ENCODE measurements at regions not wholly inside any gene's neighbourhood (a gene's known extent, or its start where the extent isn't known, plus 50 kb on each side); places are given as distances from the start of the nearest gene placed in this dataset.
A peak's percentile ranks its signal among the peaks of the same experiment; 100 is the strongest.

- no peaks in the 10 kb centered on the region for H3K9me3 ChIP-seq (ENCODE audit: severe bottlenecking)
- no peak for TF ChIP-seq CTCF (IDR thresholded peaks at IDR 0.05; ENCODE audit: low read depth, low read length)
Measured at GRCh38 chr1:29585656-29586055, 349.3 kb downstream of the PTPRU start.

GRCh38 chr1:29585201-29585600 is 348.9 kb downstream of the PTPRU start:
- no peak for DNase-seq
- no peaks in the 10 kb centered on the region for H3K36me3 ChIP-seq
- TF ChIP-seq CTCF (IDR thresholded peaks at IDR 0.05; ENCODE audit: low read depth, low read length), result no peak
- no peak overlapping the region for H3K27ac ChIP-seq
- H3K9me3 ChIP-seq (ENCODE audit: severe bottlenecking), result no peaks in the 10 kb centered on the region
- H3K27me3 ChIP-seq (ENCODE audit: insufficient read depth, low read depth, severe bottlenecking), result no peaks in the 10 kb centered on the region
- no peak overlapping the region for H3K4me3 ChIP-seq (ENCODE audit: low read depth, low read length)

More at GRCh38 chr1:29585656-29586055, 349.3 kb downstream of the PTPRU start:
- no peak for DNase-seq
- H3K27ac ChIP-seq, result no peak overlapping the region
- H3K27me3 ChIP-seq (ENCODE audit: insufficient read depth, low read depth, severe bottlenecking), result no peaks in the 10 kb centered on the region
- no peak overlapping the region for H3K4me3 ChIP-seq (ENCODE audit: low read depth, low read length)
- H3K36me3 ChIP-seq, result no peaks in the 10 kb centered on the region

GRCh38 chr1:29584776-29585175 is 348.5 kb downstream of the PTPRU start:
- H3K9me3 ChIP-seq (ENCODE audit: severe bottlenecking), result no peaks in the 10 kb centered on the region
- no peaks in the 10 kb centered on the region for H3K27me3 ChIP-seq (ENCODE audit: insufficient read depth, low read depth, severe bottlenecking)
- H3K36me3 ChIP-seq, result no peaks in the 10 kb centered on the region
- H3K4me3 ChIP-seq (ENCODE audit: low read depth, low read length), result no peak overlapping the region
- peak; percentile 16 for DNase-seq
- H3K27ac ChIP-seq, result no peak overlapping the region
- TF ChIP-seq CTCF (IDR thresholded peaks at IDR 0.05; ENCODE audit: low read depth, low read length), result no peak

GRCh38 chr1:29584362-29584761 is 348.0 kb downstream of the PTPRU start:
- H3K27ac ChIP-seq, result no peak overlapping the region
- H3K4me3 ChIP-seq (ENCODE audit: low read depth, low read length), result no peak overlapping the region
- no peaks in the 10 kb centered on the region for H3K27me3 ChIP-seq (ENCODE audit: insufficient read depth, low read depth, severe bottlenecking)
- H3K36me3 ChIP-seq, result no peaks in the 10 kb centered on the region
- H3K9me3 ChIP-seq (ENCODE audit: severe bottlenecking), result no peaks in the 10 kb centered on the region
- no peak for DNase-seq
- no peak for TF ChIP-seq CTCF (IDR thresholded peaks at IDR 0.05; ENCODE audit: low read depth, low read length)

- no peaks in the 10 kb centered on the region for H3K36me3 ChIP-seq
- H3K27ac ChIP-seq, result no peak overlapping the region
- H3K9me3 ChIP-seq (ENCODE audit: severe bottlenecking), result no peaks in the 10 kb centered on the region
- no peak overlapping the region for H3K4me3 ChIP-seq (ENCODE audit: low read depth, low read length)
- no peaks in the 10 kb centered on the region for H3K27me3 ChIP-seq (ENCODE audit: insufficient read depth, low read depth, severe bottlenecking)
- no peak for TF ChIP-seq CTCF (IDR thresholded peaks at IDR 0.05; ENCODE audit: low read depth, low read length)
- DNase-seq, result no peak
Measured at GRCh38 chr1:29583727-29584126, 347.4 kb downstream of the PTPRU start.

GRCh38 chr1:29581256-29581655 is 344.9 kb downstream of the PTPRU start:
- DNase-seq, result no peak
- H3K27me3 ChIP-seq (ENCODE audit: insufficient read depth, low read depth, severe bottlenecking), result no peaks in the 10 kb centered on the region
- H3K27ac ChIP-seq, result no peak overlapping the region
- H3K9me3 ChIP-seq (ENCODE audit: severe bottlenecking), result no peaks in the 10 kb centered on the region
- H3K36me3 ChIP-seq, result no peaks in the 10 kb centered on the region
- no peak overlapping the region for H3K4me3 ChIP-seq (ENCODE audit: low read depth, low read length)
- no peak for TF ChIP-seq CTCF (IDR thresholded peaks at IDR 0.05; ENCODE audit: low read depth, low read length)
